ENCODE measurements at regions not wholly inside any gene's neighbourhood (a gene's known extent, or its start where the extent isn't known, plus 50 kb on each side); places are given as distances from the start of the nearest gene placed in this dataset.
"Not testable (repeated sequence)": the region's sequence is repeated elsewhere in the genome, so short reads cannot be mapped to it uniquely, and the experiment has no call there.

GRCh38 chr4:30868111-30868895, 148.1 kb downstream of the PCDH7 start:
- intact Hi-C loops (cut with micrococcal nuclease) = loop anchor here (10.0 kb wide), 1 partner anchor 156 kb away; no protein-coding TSS in a partner anchor
- Histone ChIP-seq H3K27me3 (ENCODE audit: insufficient read depth, low read length) (no peaks in the 10 kb centered on the region), H3K4me2 (ENCODE audit: low read length) (peak overlapping the region; percentile 66), H3K9me3 (ENCODE audit: control insufficient read depth in 1 of 2, insufficient read depth in 1 of 2, low read depth in 1 of 2, low read length in 2 of 2) (no peaks in the 10 kb centered on the region), H4K20me1 (ENCODE audit: insufficient read depth) (no peaks in the 10 kb centered on the region), H3K4me3 (replicated peaks in 1 of 2; ENCODE audit: low read depth in 1 of 2, low read length in 2 of 2) (no peak overlapping the region), H3K36me3 (ENCODE audit: control insufficient read depth in 1 of 2, insufficient read depth in 2 of 2, low read length in 2 of 2) (peaks cover 0 to 7% of the 10 kb centered on the region in 2 experiments; a peak in 1 of 4 replicates), H3K9me2 (ENCODE audit: insufficient read depth) (no peaks in the 10 kb centered on the region), H3K79me2 (ENCODE audit: insufficient read depth, low read length) (peaks cover 100% of the 10 kb centered on the region), H3K9ac (ENCODE audit: low read length) (peak overlapping the region; percentile 69), H3K4me1 (ENCODE audit: control insufficient read depth in 1 of 2, insufficient read depth in 2 of 2, low read length in 2 of 2) (peaks cover 85 to 95% of the 10 kb centered on the region in 2 experiments), H2AFZ (ENCODE audit: low read depth, low read length, poor library complexity, severe bottlenecking) (no peak overlapping the region), H3K27ac (ENCODE audit: low read depth, low read length) (peak overlapping the region; percentile 100)
- ChIA-PET CTCF (no interaction called here), RAD21 (ENCODE audit: low non-redundant PET in 1 of 2, low total read pairs in 2 of 2, uncharacterized antibody in 2 of 2, unreplicated experiment in 2 of 2) (no interaction called here), POLR2A (no interaction called here)
- ATAC-seq = no peak
- TF ChIP-seq REST (IDR thresholded peaks at IDR 0.05; ENCODE audit: low read depth) = no peak
- no peak for TF ChIP-seq SRF (IDR thresholded peaks at IDR 0.05; ENCODE audit: low read depth)
- TF ChIP-seq ZFX (IDR thresholded peaks at IDR 0.05) = no peak
- no peak for TF ChIP-seq RAD21 (IDR thresholded peaks at IDR 0.05; ENCODE audit: low read depth)
- no peak for TF ChIP-seq EGR1 (IDR thresholded peaks at IDR 0.05; ENCODE audit: low read depth)
- TF ChIP-seq, protein P1, sequence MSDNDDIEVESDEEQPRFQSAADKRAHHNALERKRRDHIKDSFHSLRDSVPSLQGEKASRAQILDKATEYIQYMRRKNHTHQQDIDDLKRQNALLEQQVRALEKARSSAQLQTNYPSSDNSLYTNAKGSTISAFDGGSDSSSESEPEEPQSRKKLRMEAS (IDR thresholded peaks at IDR 0.05) = no peak
- TF ChIP-seq EZH2 (IDR thresholded peaks at IDR 0.05) = no peak
- no peak for TF ChIP-seq JUND (IDR thresholded peaks at IDR 0.05)
- TF ChIP-seq POLR2A (IDR thresholded peaks at IDR 0.05; ENCODE audit: borderline replicate concordance, extremely low read depth, insufficient read depth, insufficient read length) = no peak
- BruUV-seq (replicated peaks) = no TSS peak
- no peak for DNase-seq (ENCODE audit: low read depth, low spot score)

GRCh38 chr4:30869387-30869786, 149.2 kb downstream of the PCDH7 start:
- H3K36me3 ChIP-seq (ENCODE audit: control insufficient read depth in 1 of 2, insufficient read depth in 2 of 2, low read length in 2 of 2); H3K4me3 ChIP-seq (replicated peaks in 1 of 2; ENCODE audit: low read depth in 1 of 2, low read length in 2 of 2); H3K27me3 ChIP-seq (ENCODE audit: insufficient read depth, low read length); POLR2A ChIA-PET; H3K9ac ChIP-seq (ENCODE audit: low read length); ATAC-seq; H4K20me1 ChIP-seq (ENCODE audit: insufficient read depth); H3K4me2 ChIP-seq (ENCODE audit: low read length); H3K9me2 ChIP-seq (ENCODE audit: insufficient read depth); H3K9me3 ChIP-seq (ENCODE audit: control insufficient read depth in 1 of 2, insufficient read depth in 1 of 2, low read depth in 1 of 2, low read length in 2 of 2); CTCF ChIA-PET; BruUV-seq (replicated peaks); H2AFZ ChIP-seq (ENCODE audit: low read depth, low read length, poor library complexity, severe bottlenecking); RAD21 ChIA-PET (ENCODE audit: low non-redundant PET in 1 of 2, low total read pairs in 2 of 2, uncharacterized antibody in 2 of 2, unreplicated experiment in 2 of 2); DNase-seq (ENCODE audit: low read depth, low spot score): not testable (repeated sequence)
- Histone ChIP-seq H3K4me1 (ENCODE audit: control insufficient read depth in 1 of 2, insufficient read depth in 2 of 2, low read length in 2 of 2) (peaks cover 75 to 84% of the 10 kb centered on the region in 2 experiments), H3K79me2 (ENCODE audit: insufficient read depth, low read length) (peaks cover 95% of the 10 kb centered on the region), H3K27ac (ENCODE audit: low read depth, low read length) (peak overlapping the region; percentile 100)
- intact Hi-C loops (cut with micrococcal nuclease) = loop anchor here (10.0 kb wide), 1 partner anchor 155 kb away; no protein-coding TSS in a partner anchor

All from HCT116 (cell line).